GM18505 (cell line): ENCODE measurements at regions not wholly inside any gene's neighbourhood (a gene's known extent, or its start where the extent isn't known, plus 50 kb on each side); places are given as distances from the start of the nearest gene placed in this dataset.

Experiments
- ATAC-seq: cut with Tn5 transposase; IDR thresholded peaks from one replicate; pipeline ENCODE4 v1.9.1; 2021; ENCODE audit not compliant: unreplicated experiment
- POLR2A ChIP-seq: IDR thresholded peaks from 4 replicates; pipeline ENCODE4 v1.6.1; 2011; ENCODE audit warnings: borderline replicate concordance; ENCODE audit not compliant: insufficient read depth, insufficient read length; ENCODE audit errors: extremely low read depth

GRCh38 chr2:57313678-57314077, 732.9 kb upstream of the VRK2 start:
- TF ChIP-seq POLR2A, result no peak
- ATAC-seq, result no peak

GRCh38 chr2:57314682-57315081, 731.9 kb upstream of the VRK2 start:
- no peak for TF ChIP-seq POLR2A
- ATAC-seq, result no peak

GRCh38 chr2:57330447-57330846, 716.2 kb upstream of the VRK2 start:
- no peak for ATAC-seq
- TF ChIP-seq POLR2A, result no peak

DNA sequence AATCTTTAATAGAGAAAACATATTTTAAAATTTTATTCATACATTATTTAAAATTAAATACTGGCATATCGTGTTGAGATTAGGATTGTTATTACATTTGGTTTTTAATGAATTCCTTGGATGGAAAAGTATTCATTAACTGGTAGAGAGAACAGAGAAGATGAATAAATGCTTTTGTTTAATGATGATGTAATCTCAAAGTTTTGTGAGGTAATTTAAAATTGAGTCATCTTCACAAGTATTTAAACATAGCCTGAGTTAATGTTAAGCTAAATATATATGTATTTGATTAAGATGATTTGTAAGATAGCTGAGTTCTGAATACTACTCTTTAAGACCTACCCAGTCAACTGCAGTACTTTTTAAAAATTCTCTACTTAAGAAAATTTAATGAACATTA, 713.4 kb upstream of the VRK2 start:
- no peak for TF ChIP-seq POLR2A
- no peak for ATAC-seq

GRCh38 chr2:57343391-57344006, 703.1 kb upstream of the VRK2 start:
- ATAC-seq, result no peak
- TF ChIP-seq POLR2A, result no peak

- no peak for ATAC-seq
- no peak for TF ChIP-seq POLR2A
Measured at GRCh38 chr2:57368190-57368589, 678.4 kb upstream of the VRK2 start.

GRCh38 chr2:57370882-57371585, 675.6 kb upstream of the VRK2 start:
- no peak for TF ChIP-seq POLR2A
- ATAC-seq, result no peak

GRCh38 chr2:57372237-57372984, 674.2 kb upstream of the VRK2 start:
- no peak for TF ChIP-seq POLR2A
- ATAC-seq, result no peak

DNA sequence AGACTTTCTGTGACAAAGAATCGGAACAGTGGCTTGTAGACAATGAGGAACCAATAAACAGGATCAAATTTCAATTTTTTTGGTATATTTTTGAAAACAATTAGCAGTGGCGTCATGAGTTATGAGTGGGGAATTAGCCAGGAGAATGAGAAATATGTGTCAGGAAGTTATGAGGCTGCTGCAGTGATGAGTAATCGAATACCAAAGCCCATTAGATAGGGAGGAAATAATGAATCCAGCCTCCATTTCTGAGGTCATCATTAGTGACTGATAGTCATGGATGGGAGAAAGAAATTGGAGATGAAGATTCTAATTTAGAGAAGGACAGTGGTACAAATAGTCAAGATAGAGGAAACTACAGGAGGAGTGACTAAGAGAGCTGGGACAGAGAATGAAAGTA, 673.1 kb upstream of the VRK2 start:
- TF ChIP-seq POLR2A, result no peak
- no peak for ATAC-seq

- TF ChIP-seq POLR2A, result no peak
- ATAC-seq, result no peak
Measured at GRCh38 chr2:57376985-57377384, 669.6 kb upstream of the VRK2 start.

DNA sequence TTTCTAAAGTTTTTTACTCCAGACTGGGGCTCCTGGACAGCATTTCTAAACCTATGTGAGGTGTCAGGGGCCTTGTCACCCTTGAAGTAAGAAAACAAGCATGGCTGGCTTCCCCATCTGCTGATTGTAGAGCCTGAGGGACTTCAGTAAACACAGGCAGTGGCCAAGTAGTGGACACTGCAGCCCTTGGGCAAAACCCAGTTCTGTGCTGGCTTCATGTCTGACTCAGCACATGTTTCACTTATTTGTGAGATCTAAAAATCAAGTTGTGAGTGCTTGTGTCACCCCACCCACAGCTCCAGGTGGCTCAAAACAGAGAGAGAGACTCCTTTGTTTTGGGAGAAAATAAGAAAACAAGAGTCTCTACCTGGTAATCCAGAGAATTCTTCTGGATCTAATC, 660.3 kb upstream of the VRK2 start:
- no peak for TF ChIP-seq POLR2A
- no peak for ATAC-seq

- no peak for TF ChIP-seq POLR2A
- no peak for ATAC-seq
Measured at GRCh38 chr2:57396355-57397098, 650.1 kb upstream of the VRK2 start.
